BLaER1 (cell line): ENCODE measurements at regions not wholly inside any gene's neighbourhood (a gene's known extent, or its start where the extent isn't known, plus 50 kb on each side); places are given as distances from the start of the nearest gene placed in this dataset.

Experiments used
- H3K27ac ChIP-seq: shearing (Covaris generic); formaldehyde crosslinking; 2 replicates; pipeline ENCODE4 v1.8.1; 2022
- H3K27me3 ChIP-seq: shearing (Covaris generic); formaldehyde crosslinking; 2 replicates; pipeline ENCODE4 v1.8.1; 2022
- H3K36me3 ChIP-seq: shearing (Covaris generic); formaldehyde crosslinking; 2 replicates; pipeline ENCODE4 v1.8.1; 2022
- H3K4me1 ChIP-seq: shearing (Covaris generic); formaldehyde crosslinking; 2 replicates; pipeline ENCODE4 v1.8.1; 2022
- H3K4me2 ChIP-seq: shearing (Covaris generic); formaldehyde crosslinking; 2 replicates; pipeline ENCODE4 v1.8.1; 2022
- H3K4me3 ChIP-seq: shearing (Covaris generic); formaldehyde crosslinking; 2 replicates; pipeline ENCODE4 v1.8.1; 2022
- H3K9ac ChIP-seq: shearing (Covaris generic); formaldehyde crosslinking; 2 replicates; pipeline ENCODE4 v1.8.1; 2022
- H3K9me3 ChIP-seq: shearing (Covaris generic); formaldehyde crosslinking; 2 replicates; pipeline ENCODE4 v1.8.1; 2022
- H4K20me1 ChIP-seq: shearing (Covaris generic); formaldehyde crosslinking; 2 replicates; pipeline ENCODE4 v1.8.1; 2022
- Cebpa-rat ChIP-seq: shearing (Covaris generic); IDR thresholded peaks from 2 replicates; pipeline ENCODE4 v1.8.1; 2022

DNA sequence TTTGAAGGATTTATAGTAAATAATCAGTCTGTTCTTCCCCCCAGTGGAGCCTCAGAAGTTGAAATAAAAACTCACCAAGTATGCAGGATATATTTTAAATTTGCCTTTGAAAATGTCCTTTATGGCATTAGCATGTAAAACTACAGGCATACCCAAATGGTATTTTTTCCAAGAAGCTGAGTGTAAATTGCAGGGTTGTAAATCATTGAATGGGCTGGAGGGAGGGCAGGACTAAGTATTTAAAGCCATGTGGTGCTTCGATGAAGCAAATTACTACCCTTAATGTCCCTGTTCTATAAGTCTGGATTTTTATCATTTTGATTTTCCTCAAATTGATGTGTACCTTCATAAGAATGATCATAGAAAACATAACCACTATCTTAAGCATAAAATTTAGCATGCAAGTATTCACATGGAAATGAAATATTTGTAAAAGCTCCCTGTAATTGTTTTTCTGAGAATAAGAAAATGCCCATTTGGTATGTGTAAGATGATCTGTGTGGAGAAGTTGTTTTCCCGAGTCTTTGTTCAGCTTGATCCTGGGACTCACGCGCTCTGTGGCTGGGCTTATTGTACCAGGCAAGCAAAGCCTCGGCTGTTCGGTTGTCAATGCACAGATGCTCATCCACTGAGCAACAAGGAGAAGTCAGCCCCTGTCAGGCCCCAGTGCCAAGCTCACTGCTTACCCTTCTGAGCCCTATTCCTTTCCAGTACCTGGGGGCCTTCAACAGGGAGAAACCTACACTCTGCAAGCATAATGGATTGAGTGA, 66.7 kb downstream of the CD164 start:
- Histone ChIP-seq H3K4me3 (no peak overlapping the region), H3K4me2 (no peak overlapping the region), H3K27me3 (no peaks in the 10 kb centered on the region), H3K27ac (no peak overlapping the region), H4K20me1 (no peaks in the 10 kb centered on the region), H3K9ac (no peak overlapping the region), H3K36me3 (no peaks in the 10 kb centered on the region), H3K4me1 (peaks cover 41% of the 10 kb centered on the region), H3K9me3 (no peaks in the 10 kb centered on the region)
- TF ChIP-seq Cebpa-rat, result no peak

DNA sequence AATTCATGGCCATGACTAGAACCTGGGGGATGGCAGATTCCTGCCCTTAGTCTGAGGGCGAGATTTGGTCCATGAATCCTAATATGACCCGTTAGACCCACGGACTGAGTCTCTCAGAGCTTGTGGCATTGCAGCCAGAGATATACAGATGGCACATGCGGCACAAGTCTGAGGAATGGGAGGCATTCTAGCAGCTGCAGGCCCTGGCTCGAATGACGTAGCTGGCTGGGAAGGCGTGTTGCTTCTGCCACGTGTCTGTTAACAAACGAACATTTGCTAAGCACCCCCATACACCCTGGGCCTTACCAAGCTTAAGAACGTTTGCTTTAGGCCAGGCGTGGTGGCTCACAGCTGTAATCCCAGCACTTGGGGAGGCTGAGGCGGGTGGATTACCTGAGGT, 68.0 kb downstream of the CD164 start:
- no peak overlapping the region for H3K9ac ChIP-seq
- no peaks in the 10 kb centered on the region for H4K20me1 ChIP-seq
- no peak overlapping the region for H3K4me2 ChIP-seq
- H3K27me3 ChIP-seq, result no peaks in the 10 kb centered on the region
- H3K4me3 ChIP-seq, result no peak overlapping the region
- no peaks in the 10 kb centered on the region for H3K9me3 ChIP-seq
- H3K27ac ChIP-seq, result no peak overlapping the region
- TF ChIP-seq Cebpa-rat, result no peak
- peaks cover 34% of the 10 kb centered on the region for H3K4me1 ChIP-seq
- no peaks in the 10 kb centered on the region for H3K36me3 ChIP-seq

DNA sequence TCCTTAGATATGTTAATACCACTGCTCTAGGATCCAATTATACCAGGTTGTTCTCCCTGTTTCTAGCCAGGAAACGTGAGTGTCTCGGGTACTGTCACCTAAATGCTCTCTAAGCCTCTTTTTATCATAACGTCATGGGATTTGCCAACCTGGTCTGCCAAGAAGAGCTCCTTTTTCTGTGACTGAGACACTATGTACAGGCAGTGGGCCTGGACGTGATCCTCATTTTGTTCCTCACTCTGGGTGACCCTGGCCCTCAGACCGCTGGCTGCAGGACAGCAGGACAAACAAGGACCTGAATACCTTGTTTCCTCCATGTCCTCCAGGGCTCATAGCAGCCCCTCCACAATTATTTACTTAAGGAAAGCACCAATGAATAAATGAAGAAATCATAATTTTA, 69.1 kb downstream of the CD164 start:
- no peak for TF ChIP-seq Cebpa-rat
- H3K27ac ChIP-seq, result no peak overlapping the region
- no peak overlapping the region for H3K9ac ChIP-seq
- H3K9me3 ChIP-seq, result no peaks in the 10 kb centered on the region
- H3K36me3 ChIP-seq, result no peaks in the 10 kb centered on the region
- no peaks in the 10 kb centered on the region for H3K27me3 ChIP-seq
- H3K4me2 ChIP-seq, result no peak overlapping the region
- no peaks in the 10 kb centered on the region for H4K20me1 ChIP-seq
- no peak overlapping the region for H3K4me3 ChIP-seq
- H3K4me1 ChIP-seq, result peaks cover 22% of the 10 kb centered on the region

DNA sequence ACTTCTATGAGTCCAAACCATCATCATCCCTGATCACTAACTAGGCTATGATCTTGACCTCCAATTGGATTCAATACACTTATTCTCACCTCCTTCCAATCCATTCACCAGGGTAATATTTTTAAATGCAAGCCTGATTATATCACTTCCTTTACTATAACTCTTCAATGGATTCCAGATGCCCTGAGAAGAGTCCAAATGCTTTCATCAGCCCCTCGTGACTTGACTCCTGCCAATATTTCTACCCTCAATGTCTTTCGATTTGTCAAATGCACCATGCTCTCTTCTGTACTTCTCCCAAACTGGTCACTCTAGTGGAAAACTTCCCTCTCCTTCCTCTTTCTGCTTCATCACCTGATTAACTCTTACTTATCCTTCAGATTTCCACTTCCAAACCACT, 70.8 kb downstream of the CD164 start:
- Histone ChIP-seq H3K4me3 (no peak overlapping the region), H3K27ac (no peak overlapping the region), H3K36me3 (no peaks in the 10 kb centered on the region), H3K9me3 (no peaks in the 10 kb centered on the region), H3K27me3 (no peaks in the 10 kb centered on the region), H3K9ac (no peak overlapping the region), H3K4me2 (no peak overlapping the region), H4K20me1 (no peaks in the 10 kb centered on the region), H3K4me1 (peaks cover 6% of the 10 kb centered on the region)
- TF ChIP-seq Cebpa-rat, result no peak

DNA sequence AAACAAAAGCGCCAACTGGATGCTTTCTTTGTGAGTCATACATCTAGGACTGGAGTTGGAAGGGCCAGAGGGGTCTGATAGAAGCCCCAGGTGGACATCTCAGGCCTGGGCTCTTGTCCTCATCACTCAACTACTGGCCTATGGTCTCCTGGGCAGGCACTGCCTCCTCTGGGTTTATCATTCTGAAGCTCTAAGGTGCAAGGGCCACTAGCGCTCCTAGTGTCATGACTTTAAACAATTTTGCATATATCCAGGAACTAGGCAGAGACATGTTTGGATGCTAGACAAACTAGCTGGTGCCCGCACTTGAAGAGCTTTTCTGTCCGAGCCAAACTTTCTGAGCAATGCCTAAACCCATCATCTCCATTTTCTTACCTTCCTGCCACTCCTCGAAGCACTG, 72.3 kb downstream of the CD164 start:
- H3K4me2 ChIP-seq, result no peak overlapping the region
- H3K9me3 ChIP-seq, result no peaks in the 10 kb centered on the region
- no peak for TF ChIP-seq Cebpa-rat
- H3K27me3 ChIP-seq, result no peaks in the 10 kb centered on the region
- no peak overlapping the region for H3K4me3 ChIP-seq
- no peaks in the 10 kb centered on the region for H4K20me1 ChIP-seq
- H3K4me1 ChIP-seq, result peaks cover 13% of the 10 kb centered on the region
- no peaks in the 10 kb centered on the region for H3K36me3 ChIP-seq
- H3K27ac ChIP-seq, result no peak overlapping the region
- no peak overlapping the region for H3K9ac ChIP-seq

DNA sequence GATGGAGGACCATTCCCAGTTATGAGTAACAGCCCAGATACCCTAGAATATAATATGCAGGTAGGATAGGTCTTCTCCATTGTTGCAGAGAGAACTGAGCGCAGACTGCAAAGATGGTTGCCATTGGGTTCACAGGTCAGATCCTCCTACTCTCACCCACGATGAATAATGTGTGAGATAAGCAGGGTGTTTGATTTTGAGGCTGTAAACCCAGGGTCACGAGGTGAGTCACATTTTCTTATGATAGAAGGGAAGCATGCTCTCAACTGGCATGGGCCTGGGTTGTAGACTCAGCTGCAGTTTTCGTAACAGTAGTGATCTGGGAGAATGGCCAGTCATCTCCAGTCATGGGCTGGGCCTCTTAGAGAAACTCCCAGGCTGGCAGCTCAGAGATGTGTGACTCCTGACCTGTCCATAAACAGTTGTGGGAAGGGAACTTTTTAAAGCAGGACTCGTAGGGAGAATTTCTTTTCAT, 74.2 kb downstream of the CD164 start:
- no peaks in the 10 kb centered on the region for H3K36me3 ChIP-seq
- H3K9ac ChIP-seq, result no peak overlapping the region
- no peak overlapping the region for H3K4me3 ChIP-seq
- no peaks in the 10 kb centered on the region for H3K9me3 ChIP-seq
- H3K4me1 ChIP-seq, result peaks cover 31% of the 10 kb centered on the region
- H3K4me2 ChIP-seq, result no peak overlapping the region
- TF ChIP-seq Cebpa-rat, result no peak
- no peaks in the 10 kb centered on the region for H4K20me1 ChIP-seq
- no peak overlapping the region for H3K27ac ChIP-seq
- no peaks in the 10 kb centered on the region for H3K27me3 ChIP-seq

DNA sequence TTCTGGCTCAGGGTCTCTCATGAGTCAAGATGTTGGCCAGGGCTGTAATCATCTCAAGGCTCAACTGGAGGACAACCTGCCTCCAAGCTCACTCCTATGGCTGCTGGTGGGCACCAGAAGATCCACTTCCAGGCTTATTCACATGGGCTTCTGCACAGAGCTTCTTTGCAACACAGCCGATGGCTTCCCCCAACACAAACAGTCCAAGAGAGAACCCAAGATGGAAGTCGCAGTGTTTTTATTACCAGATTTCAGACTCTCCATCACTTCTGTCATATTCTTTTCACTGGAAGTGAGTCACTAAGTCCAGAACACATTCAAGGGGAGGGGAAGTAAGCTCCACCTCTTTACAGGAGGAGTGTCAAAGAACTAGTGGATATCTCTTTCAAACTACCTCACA, 75.5 kb downstream of the CD164 start:
- peaks cover 35% of the 10 kb centered on the region for H3K4me1 ChIP-seq
- no peaks in the 10 kb centered on the region for H3K27me3 ChIP-seq

DNA sequence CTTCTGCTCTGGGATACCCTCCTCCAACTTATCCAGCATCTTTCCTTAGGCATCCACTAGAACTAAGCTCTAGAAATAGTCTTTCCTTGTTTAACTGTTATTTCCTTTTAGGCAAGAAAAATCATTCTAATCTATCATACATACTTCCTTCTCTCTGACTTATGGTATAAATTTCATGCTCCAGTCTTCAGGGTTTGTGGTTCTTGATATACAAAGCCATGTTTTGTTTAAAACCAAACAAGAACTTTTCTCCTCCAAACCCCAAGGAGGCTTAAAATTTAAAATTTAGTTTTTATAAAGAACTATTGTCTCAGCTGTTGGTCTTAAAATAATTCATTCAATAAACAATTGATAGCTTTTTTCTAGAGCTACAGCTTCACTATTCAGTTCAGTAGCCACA, 77.2 kb downstream of the CD164 start:
- no peaks in the 10 kb centered on the region for H3K27me3 ChIP-seq
- no peak overlapping the region for H3K4me3 ChIP-seq
- H3K27ac ChIP-seq, result peak overlapping the region; percentile 76
- H3K9ac ChIP-seq, result peak overlapping the region; percentile 51; the same call in 1 of the 2 replicates
- H3K4me2 ChIP-seq, result peak overlapping the region; percentile 80
- peaks cover 52% of the 10 kb centered on the region for H3K4me1 ChIP-seq
- no peaks in the 10 kb centered on the region for H3K36me3 ChIP-seq
- no peaks in the 10 kb centered on the region for H4K20me1 ChIP-seq
- TF ChIP-seq Cebpa-rat, result no peak
- no peaks in the 10 kb centered on the region for H3K9me3 ChIP-seq

More for the DNA sequence above, 75.5 kb downstream of the CD164 start:
- Histone ChIP-seq H3K27ac (no peak overlapping the region), H4K20me1 (no peaks in the 10 kb centered on the region), H3K9me3 (no peaks in the 10 kb centered on the region), H3K4me2 (no peak overlapping the region), H3K9ac (no peak overlapping the region), H3K4me3 (no peak overlapping the region), H3K36me3 (no peaks in the 10 kb centered on the region)
- no peak for TF ChIP-seq Cebpa-rat

DNA sequence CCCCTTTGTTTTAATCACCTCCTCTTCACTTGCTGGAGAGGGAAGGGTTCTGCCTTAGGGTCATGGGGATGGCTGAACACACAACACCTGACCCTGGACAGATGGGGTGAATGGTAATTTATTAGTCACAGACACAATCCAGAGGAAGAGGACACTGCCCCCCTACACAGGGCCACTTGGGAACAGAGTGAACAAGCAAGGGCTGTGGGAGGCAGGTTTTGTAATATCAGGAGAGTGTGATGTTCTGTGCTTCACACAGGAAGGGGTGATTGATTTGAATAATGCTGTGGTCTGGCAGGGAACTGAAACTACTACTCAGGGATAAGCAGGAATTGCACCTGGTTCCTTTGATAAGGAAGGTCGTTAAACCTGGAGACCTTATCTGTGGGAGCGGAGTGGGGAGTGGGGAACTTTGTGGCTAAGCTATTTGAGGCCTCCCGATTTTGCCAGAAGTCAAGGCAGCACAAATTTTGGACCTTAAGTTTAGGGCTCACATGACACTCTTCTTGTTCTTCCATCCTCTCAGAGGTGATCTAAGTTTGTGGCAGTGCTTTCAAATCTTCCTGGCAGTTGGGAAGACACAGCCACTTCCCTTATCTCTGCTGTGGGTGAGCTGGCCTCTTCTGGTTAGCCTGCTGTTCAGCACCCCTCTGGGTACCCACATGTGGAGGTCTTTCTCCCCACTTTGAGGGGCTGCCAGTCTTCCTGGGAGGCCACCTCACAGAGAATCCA, 77.8 kb downstream of the CD164 start:
- H3K27me3 ChIP-seq, result no peaks in the 10 kb centered on the region
- no peaks in the 10 kb centered on the region for H3K36me3 ChIP-seq
- H3K9me3 ChIP-seq, result no peaks in the 10 kb centered on the region
- no peak for TF ChIP-seq Cebpa-rat
- no peak overlapping the region; the same call in 1 of the 2 replicates for H3K4me3 ChIP-seq
- no peaks in the 10 kb centered on the region for H4K20me1 ChIP-seq
- peaks cover 58% of the 10 kb centered on the region for H3K4me1 ChIP-seq
- H3K4me2 ChIP-seq, result peak overlapping the region; percentile 80
- peak overlapping the region; percentile 76 for H3K27ac ChIP-seq
- peak overlapping the region; percentile 51; the same call in 1 of the 2 replicates for H3K9ac ChIP-seq

DNA sequence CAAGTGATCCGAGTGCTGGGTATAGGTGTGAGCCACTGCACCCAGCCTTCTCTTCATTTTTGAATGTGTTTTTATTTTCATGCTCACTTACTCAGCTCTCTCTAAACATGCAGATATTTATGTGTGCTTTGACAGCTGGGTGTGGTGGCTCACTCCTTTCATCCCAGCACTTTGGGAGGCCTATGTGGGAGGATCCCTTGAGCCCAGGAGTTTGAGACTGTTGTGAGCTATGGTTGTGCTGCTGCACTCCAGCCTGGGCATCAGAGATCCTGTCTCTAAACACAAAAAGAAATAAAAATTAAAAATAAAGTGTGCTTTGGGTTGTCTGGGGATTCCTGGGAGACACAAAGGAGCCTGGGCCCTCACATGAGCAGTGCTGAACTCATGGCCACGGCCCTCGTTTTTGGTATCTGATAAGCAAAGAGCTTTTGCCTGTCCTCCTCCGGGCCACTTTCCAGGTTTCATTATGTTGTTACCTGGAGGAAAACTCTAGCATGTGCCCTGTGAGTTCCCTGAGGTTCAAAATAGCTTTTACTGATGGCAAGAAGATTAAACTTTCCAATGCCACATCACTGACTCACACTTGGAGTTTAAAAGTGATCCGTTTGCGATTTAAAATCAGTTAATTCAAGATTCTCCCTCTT, 78.5 kb downstream of the CD164 start:
- Histone ChIP-seq H3K27ac (peak overlapping the region; percentile 76), H3K9ac (peak overlapping the region; percentile 51; the same call in 1 of the 2 replicates), H3K4me3 (no peak overlapping the region)

More for the DNA sequence above, 78.5 kb downstream of the CD164 start:
- Histone ChIP-seq H3K4me1 (peaks cover 65% of the 10 kb centered on the region), H3K27me3 (no peaks in the 10 kb centered on the region), H4K20me1 (no peaks in the 10 kb centered on the region), H3K36me3 (no peaks in the 10 kb centered on the region), H3K4me2 (peak overlapping the region; percentile 80), H3K9me3 (no peaks in the 10 kb centered on the region)
- TF ChIP-seq Cebpa-rat, result no peak
